WTC11 (cell line): ENCODE measurements at regions not wholly inside any gene's neighbourhood (a gene's known extent, or its start where the extent isn't known, plus 50 kb on each side); places are given as distances from the start of the nearest gene placed in this dataset.

Source experiments
- ATAC-seq: fragments of 200-7000 bp; cut with Tn5 transposase; 2 replicates; pipeline ENCODE4 v1.10.0; 2021; ENCODE audit warnings: mild to moderate bottlenecking, moderate library complexity
- CTCF ChIA-PET: fragments of 300-600 bp; sonication (Branson Sonifier 250); formaldehyde crosslinking; loops from one replicate; lab custom pipeline; 2021; ENCODE audit warnings: antibody characterized with exemption; lab: Charles Lee
- POLR2A ChIA-PET: fragments of 350-600 bp; sonication (Branson Sonifier 250); formaldehyde crosslinking; loops from one replicate; lab custom pipeline; 2021; ENCODE audit warnings: antibody characterized with exemption; lab: Charles Lee
- DNase-seq: peaks from one replicate; pipeline ENCODE4 v3.0.0; 2021; ENCODE audit warnings: low spot score
- H3K27ac Mint-ChIP-seq: 2 replicates; pipeline ENCODE4 v1.8.0; 2021; ENCODE audit warnings: mixed read lengths
- H3K27me3 Mint-ChIP-seq: 2 replicates; pipeline ENCODE4 v1.8.0; 2021; ENCODE audit warnings: low read depth, mild to moderate bottlenecking, moderate library complexity, mixed read lengths
- H3K36me3 Mint-ChIP-seq: 2 replicates; pipeline ENCODE4 v1.8.0; 2021; ENCODE audit warnings: mixed read lengths
- H3K4me1 Mint-ChIP-seq: 2 replicates; pipeline ENCODE4 v1.8.0; 2022; ENCODE audit warnings: mixed read lengths
- H3K4me3 Mint-ChIP-seq: 2 replicates; pipeline ENCODE4 v1.8.0; 2021; ENCODE audit warnings: mild to moderate bottlenecking, moderate library complexity, mixed read lengths
- H3K9me3 Mint-ChIP-seq: 2 replicates; pipeline ENCODE4 v1.8.0; 2021; ENCODE audit warnings: mixed read lengths
- CREB1 ChIP-seq: sonication (generic); formaldehyde crosslinking; IDR thresholded peaks from 2 replicates; pipeline ENCODE4 v1.8.0; 2023; ENCODE audit warnings: mild to moderate bottlenecking, missing genetic modification reagents
- E2F4 ChIP-seq: sonication (generic); formaldehyde crosslinking; IDR thresholded peaks from 2 replicates; pipeline ENCODE4 v1.8.1; 2022; ENCODE audit warnings: low read depth, mild to moderate bottlenecking, moderate library complexity, missing genetic modification reagents, borderline replicate concordance
- ELF4 ChIP-seq: sonication (generic); formaldehyde crosslinking; IDR thresholded peaks from 2 replicates; pipeline ENCODE4 v1.8.1; 2022; ENCODE audit warnings: low read depth, mild to moderate bottlenecking, moderate library complexity, missing genetic modification reagents
- ETV6 ChIP-seq: sonication (generic); formaldehyde crosslinking; IDR thresholded peaks from 2 replicates; pipeline ENCODE4 v1.8.1; 2022; ENCODE audit warnings: mild to moderate bottlenecking, missing genetic modification reagents
- FOXK1 ChIP-seq: sonication (generic); formaldehyde crosslinking; IDR thresholded peaks from 2 replicates; pipeline ENCODE4 v1.8.0; 2022; ENCODE audit warnings: mild to moderate bottlenecking, moderate library complexity, missing genetic modification reagents
- GABPB1 ChIP-seq: sonication (generic); formaldehyde crosslinking; IDR thresholded peaks from 2 replicates; pipeline ENCODE4 v1.8.1; 2023; ENCODE audit warnings: mild to moderate bottlenecking, missing genetic modification reagents
- GTF2I ChIP-seq: fragments of 250-450 bp; sonication (Bioruptor Pico); conservative IDR thresholded peaks from 2 replicates; pipeline ENCODE4 v1.4.0; 2021; ENCODE audit warnings: mild to moderate bottlenecking
- OVOL2 ChIP-seq: fragments of 250-450 bp; sonication (Bioruptor Pico); IDR thresholded peaks from 2 replicates; pipeline ENCODE4 v1.9.0; 2021; ENCODE audit warnings: mild to moderate bottlenecking, borderline replicate concordance
- PRDM15 ChIP-seq: sonication (generic); formaldehyde crosslinking; IDR thresholded peaks from 2 replicates; pipeline ENCODE4 v1.8.0; 2022; ENCODE audit warnings: missing genetic modification reagents
- PRRX2 ChIP-seq: fragments of 250-450 bp; sonication (Bioruptor Pico); IDR thresholded peaks from 2 replicates; pipeline ENCODE4 v1.8.0; 2021; ENCODE audit warnings: mild to moderate bottlenecking
- SOX15 ChIP-seq: fragments of 250-450 bp; sonication (Bioruptor Pico); IDR thresholded peaks from 2 replicates; pipeline ENCODE4 v1.9.0; 2021; ENCODE audit warnings: mild to moderate bottlenecking
- TCF7 ChIP-seq: sonication (generic); formaldehyde crosslinking; IDR thresholded peaks from 2 replicates; pipeline ENCODE4 v1.8.0; 2022; ENCODE audit warnings: mild to moderate bottlenecking, low read depth, missing genetic modification reagents, moderate library complexity
- ZNF138 ChIP-seq: sonication (generic); formaldehyde crosslinking; conservative IDR thresholded peaks from 2 replicates; pipeline ENCODE4 v1.8.1; 2022; ENCODE audit warnings: mild to moderate bottlenecking, moderate library complexity, missing genetic modification reagents
- ZNF512 ChIP-seq: sonication (generic); formaldehyde crosslinking; IDR thresholded peaks from 2 replicates; pipeline ENCODE4 v1.8.1; 2022; ENCODE audit warnings: missing genetic modification reagents, borderline replicate concordance
- TF ChIP-seq, protein P1 (sequence below): sonication (generic); formaldehyde crosslinking; conservative IDR thresholded peaks from 2 replicates; pipeline ENCODE4 v1.8.1; 2022; ENCODE audit warnings: mild to moderate bottlenecking, missing genetic modification reagents
- TF ChIP-seq, protein P2 (sequence below): sonication (generic); formaldehyde crosslinking; IDR thresholded peaks from 2 replicates; pipeline ENCODE4 v1.8.1; 2022; ENCODE audit warnings: mild to moderate bottlenecking, moderate library complexity, missing genetic modification reagents
- TF ChIP-seq, protein P3 (sequence below): sonication (generic); formaldehyde crosslinking; IDR thresholded peaks from 2 replicates; pipeline ENCODE4 v1.8.0; 2022; ENCODE audit warnings: mild to moderate bottlenecking, missing genetic modification reagents
- TF ChIP-seq, protein P4 (sequence below): sonication (generic); formaldehyde crosslinking; IDR thresholded peaks from 2 replicates; pipeline ENCODE4 v1.8.1; 2023; ENCODE audit warnings: mild to moderate bottlenecking, missing genetic modification reagents, moderate library complexity
- TF ChIP-seq, protein P5 (sequence below): sonication (generic); formaldehyde crosslinking; IDR thresholded peaks from 2 replicates; pipeline ENCODE4 v1.8.0; 2022; ENCODE audit warnings: mild to moderate bottlenecking, missing genetic modification reagents
- TF ChIP-seq, protein P6 (sequence below): sonication (generic); formaldehyde crosslinking; IDR thresholded peaks from 2 replicates; pipeline ENCODE4 v1.8.1; 2023; ENCODE audit warnings: mild to moderate bottlenecking, moderate library complexity, missing genetic modification reagents

DNA sequence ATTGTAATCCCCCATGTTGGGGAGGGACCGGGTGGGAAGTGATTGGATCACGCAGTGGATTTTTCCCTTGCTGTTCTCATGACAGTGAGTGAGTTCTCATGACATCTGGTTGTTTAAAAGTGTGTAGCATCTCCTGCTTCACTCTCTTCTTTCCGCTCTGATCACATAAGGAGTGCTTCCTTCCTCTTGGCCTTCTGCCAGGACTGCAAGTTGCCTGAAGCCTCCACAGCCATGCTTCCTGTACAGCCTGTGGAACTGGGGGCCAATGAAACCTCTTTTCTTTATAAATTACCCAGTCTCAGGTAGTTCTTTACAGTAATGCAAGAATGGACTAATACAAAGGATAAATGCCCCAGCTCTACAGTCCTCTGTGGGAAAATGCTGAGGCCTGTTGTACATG, 437.5 kb upstream of the NXPH2 start:
- no peak overlapping the region for H3K27ac Mint-ChIP-seq
- no peak for ATAC-seq
- H3K4me3 Mint-ChIP-seq = no peak overlapping the region

DNA sequence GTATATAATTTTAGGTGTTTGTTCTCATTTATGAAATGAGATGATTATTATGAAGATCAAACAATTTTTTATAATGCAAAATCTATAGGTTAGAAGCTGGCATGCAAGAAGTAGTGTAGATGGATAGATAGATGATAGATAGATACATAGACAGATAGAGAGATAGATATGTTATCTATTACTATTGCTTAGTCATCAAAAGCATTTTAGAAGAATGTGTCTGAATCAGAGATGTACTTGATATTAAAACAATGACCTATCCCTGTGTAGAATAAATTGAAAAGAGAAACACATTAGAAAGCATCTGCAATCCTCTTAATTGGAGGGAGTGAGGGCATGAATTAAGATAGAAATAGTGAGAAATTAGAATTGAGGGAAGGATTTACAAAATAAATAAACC, 436.2 kb upstream of the NXPH2 start:
- ATAC-seq = no peak
- Mint-ChIP-seq H3K4me3 (no peak overlapping the region), H3K27me3 (no peaks in the 10 kb centered on the region), H3K9me3 (peaks cover 10% of the 10 kb centered on the region), H3K36me3 (no peaks in the 10 kb centered on the region), H3K4me1 (peaks cover 8% of the 10 kb centered on the region), H3K27ac (no peak overlapping the region)
- ChIA-PET CTCF (no interaction called here), POLR2A (no interaction called here)
- no peak for DNase-seq
- TF ChIP-seq, protein P1, sequence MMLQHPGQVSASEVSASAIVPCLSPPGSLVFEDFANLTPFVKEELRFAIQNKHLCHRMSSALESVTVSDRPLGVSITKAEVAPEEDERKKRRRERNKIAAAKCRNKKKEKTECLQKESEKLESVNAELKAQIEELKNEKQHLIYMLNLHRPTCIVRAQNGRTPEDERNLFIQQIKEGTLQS (CRISPR knock-in tag) = no peak
- TF ChIP-seq OVOL2 (CRISPR knock-in tag) = no peak
- TF ChIP-seq ZNF138 (CRISPR knock-in tag) = no peak
- TF ChIP-seq, protein P2, sequence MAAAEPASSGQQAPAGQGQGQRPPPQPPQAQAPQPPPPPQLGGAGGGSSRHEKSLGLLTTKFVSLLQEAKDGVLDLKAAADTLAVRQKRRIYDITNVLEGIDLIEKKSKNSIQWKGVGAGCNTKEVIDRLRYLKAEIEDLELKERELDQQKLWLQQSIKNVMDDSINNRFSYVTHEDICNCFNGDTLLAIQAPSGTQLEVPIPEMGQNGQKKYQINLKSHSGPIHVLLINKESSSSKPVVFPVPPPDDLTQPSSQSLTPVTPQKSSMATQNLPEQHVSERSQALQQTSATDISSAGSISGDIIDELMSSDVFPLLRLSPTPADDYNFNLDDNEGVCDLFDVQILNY = no peak
- no peak for TF ChIP-seq GABPB1
- no peak for TF ChIP-seq PRRX2 (CRISPR knock-in tag)
- no peak for TF ChIP-seq ETV6 (CRISPR knock-in tag)
- no peak for TF ChIP-seq ZNF512 (CRISPR knock-in tag)
- TF ChIP-seq TCF7 (CRISPR knock-in tag) = no peak

More for the DNA sequence above, 437.5 kb upstream of the NXPH2 start:
- H3K36me3 Mint-ChIP-seq = no peaks in the 10 kb centered on the region
- DNase-seq = no peak
- POLR2A ChIA-PET = no interaction called here
- H3K27me3 Mint-ChIP-seq = no peaks in the 10 kb centered on the region
- peaks cover 8% of the 10 kb centered on the region for H3K4me1 Mint-ChIP-seq
- CTCF ChIA-PET = no interaction called here
- TF ChIP-seq CREB1 (CRISPR knock-in tag) = no peak
- TF ChIP-seq, protein P3, sequence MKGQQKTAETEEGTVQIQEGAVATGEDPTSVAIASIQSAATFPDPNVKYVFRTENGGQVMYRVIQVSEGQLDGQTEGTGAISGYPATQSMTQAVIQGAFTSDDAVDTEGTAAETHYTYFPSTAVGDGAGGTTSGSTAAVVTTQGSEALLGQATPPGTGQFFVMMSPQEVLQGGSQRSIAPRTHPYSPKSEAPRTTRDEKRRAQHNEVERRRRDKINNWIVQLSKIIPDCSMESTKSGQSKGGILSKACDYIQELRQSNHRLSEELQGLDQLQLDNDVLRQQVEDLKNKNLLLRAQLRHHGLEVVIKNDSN (CRISPR knock-in tag) = no peak
- no peak for TF ChIP-seq PRDM15 (CRISPR knock-in tag)
- TF ChIP-seq FOXK1 (CRISPR knock-in tag) = no peak
- TF ChIP-seq, protein P4, sequence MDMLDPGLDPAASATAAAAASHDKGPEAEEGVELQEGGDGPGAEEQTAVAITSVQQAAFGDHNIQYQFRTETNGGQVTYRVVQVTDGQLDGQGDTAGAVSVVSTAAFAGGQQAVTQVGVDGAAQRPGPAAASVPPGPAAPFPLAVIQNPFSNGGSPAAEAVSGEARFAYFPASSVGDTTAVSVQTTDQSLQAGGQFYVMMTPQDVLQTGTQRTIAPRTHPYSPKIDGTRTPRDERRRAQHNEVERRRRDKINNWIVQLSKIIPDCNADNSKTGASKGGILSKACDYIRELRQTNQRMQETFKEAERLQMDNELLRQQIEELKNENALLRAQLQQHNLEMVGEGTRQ (CRISPR knock-in tag) = no peak
- TF ChIP-seq, protein P5, sequence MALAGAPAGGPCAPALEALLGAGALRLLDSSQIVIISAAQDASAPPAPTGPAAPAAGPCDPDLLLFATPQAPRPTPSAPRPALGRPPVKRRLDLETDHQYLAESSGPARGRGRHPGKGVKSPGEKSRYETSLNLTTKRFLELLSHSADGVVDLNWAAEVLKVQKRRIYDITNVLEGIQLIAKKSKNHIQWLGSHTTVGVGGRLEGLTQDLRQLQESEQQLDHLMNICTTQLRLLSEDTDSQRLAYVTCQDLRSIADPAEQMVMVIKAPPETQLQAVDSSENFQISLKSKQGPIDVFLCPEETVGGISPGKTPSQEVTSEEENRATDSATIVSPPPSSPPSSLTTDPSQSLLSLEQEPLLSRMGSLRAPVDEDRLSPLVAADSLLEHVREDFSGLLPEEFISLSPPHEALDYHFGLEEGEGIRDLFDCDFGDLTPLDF = no peak
- TF ChIP-seq, protein P6, sequence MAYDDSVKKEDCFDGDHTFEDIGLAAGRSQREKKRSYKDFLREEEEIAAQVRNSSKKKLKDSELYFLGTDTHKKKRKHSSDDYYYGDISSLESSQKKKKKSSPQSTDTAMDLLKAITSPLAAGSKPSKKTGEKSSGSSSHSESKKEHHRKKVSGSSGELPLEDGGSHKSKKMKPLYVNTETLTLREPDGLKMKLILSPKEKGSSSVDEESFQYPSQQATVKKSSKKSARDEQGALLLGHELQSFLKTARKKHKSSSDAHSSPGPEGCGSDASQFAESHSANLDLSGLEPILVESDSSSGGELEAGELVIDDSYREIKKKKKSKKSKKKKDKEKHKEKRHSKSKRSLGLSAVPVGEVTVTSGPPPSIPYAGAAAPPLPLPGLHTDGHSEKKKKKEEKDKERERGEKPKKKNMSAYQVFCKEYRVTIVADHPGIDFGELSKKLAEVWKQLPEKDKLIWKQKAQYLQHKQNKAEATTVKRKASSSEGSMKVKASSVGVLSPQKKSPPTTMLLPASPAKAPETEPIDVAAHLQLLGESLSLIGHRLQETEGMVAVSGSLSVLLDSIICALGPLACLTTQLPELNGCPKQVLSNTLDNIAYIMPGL = no peak
- TF ChIP-seq GTF2I (CRISPR knock-in tag) = no peak
- no peak for TF ChIP-seq SOX15 (CRISPR knock-in tag)
- no peak for TF ChIP-seq E2F4 (CRISPR knock-in tag)
- TF ChIP-seq ELF4 (CRISPR knock-in tag) = no peak
- TF ChIP-seq, all 79 proteins: peak for 0
- H3K9me3 Mint-ChIP-seq = peaks cover 4% of the 10 kb centered on the region
